CD1c-positive myeloid dendritic cell (primary cell): ENCODE measurements at regions not wholly inside any gene's neighbourhood (a gene's known extent, or its start where the extent isn't known, plus 50 kb on each side); places are given as distances from the start of the nearest gene placed in this dataset.

ENCODE experiments used
- DNase-seq: peaks from one replicate; pipeline ENCODE4 v3.0.0-alpha.2; 2016; ENCODE audit errors: extremely low spot score

DNA sequence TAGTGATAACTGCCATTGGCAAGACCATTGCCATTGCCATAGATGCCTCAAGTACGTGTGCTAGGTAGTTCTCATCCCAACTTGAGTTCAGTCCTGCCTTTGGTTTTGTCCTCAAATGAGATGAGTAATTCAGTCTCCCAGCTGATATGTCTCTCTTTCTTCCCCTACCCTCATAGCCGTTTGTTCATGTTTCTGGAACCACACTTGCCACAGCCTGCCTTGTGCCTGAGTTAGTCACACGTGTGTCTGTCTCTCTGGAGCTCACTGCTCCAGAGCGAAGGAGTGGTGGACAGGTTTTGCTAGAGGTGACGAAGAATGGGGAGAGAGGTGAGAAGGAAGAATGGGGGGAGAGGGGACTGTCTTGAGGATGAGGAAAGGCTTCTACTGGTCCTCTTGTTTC lies 88.0 kb upstream of the IGF1R start:
- DNase-seq: no peak

GRCh38 chr15:98561169-98561941 lies 87.0 kb upstream of the IGF1R start:
- DNase-seq: no peak

DNA sequence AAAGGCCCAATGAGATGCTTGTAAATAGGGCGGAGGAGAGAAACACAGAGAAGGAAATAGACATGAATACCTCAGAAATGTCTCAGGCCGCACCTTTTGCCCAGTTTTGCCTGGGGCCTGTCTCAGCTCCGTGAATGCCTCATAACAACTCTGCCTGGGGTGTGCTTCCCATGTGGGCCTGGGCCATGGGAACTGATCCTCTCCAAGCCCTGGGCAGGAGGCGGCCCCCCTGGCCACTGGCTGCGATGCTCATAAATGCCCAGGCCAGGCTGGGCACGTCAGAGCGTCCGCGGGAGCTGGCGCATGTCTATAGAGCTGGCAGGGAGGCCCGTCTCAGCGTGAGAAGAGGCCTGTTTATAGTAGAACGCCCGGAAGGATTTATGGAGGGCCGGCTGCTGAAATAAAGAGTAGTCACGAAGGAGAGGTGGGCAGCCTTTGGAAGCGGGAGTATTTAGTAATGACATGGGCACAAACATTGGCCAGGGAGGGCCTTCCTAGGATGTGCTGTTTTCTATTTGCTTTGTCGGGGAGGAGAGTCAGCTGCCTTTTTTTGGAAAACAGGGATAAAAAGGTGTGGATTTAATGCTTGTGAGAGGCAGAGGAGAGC lies 85.9 kb upstream of the IGF1R start:
- no peak for DNase-seq

DNA sequence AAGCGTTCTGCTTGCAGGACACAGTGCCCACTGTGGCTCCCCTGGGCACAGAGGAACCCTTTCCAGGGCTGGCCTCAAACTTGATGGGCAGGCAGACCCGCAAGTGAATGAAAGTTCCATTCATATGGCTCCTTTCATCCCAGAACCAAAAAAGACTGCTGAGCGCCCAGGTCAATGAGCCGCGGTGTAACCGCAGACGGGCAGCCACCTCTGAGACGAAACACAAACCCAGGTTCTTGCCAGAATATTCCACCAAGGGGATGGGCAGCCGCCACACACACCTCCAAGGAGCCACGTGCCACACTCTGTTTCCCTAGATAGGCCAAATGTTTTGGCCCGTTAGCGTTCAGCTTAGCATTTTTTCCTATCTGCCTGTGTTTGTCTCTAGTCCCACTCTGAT lies 82.8 kb upstream of the IGF1R start:
- DNase-seq: no peak

GRCh38 chr15:98567951-98568350 lies 80.4 kb upstream of the IGF1R start:
- no peak for DNase-seq

DNA sequence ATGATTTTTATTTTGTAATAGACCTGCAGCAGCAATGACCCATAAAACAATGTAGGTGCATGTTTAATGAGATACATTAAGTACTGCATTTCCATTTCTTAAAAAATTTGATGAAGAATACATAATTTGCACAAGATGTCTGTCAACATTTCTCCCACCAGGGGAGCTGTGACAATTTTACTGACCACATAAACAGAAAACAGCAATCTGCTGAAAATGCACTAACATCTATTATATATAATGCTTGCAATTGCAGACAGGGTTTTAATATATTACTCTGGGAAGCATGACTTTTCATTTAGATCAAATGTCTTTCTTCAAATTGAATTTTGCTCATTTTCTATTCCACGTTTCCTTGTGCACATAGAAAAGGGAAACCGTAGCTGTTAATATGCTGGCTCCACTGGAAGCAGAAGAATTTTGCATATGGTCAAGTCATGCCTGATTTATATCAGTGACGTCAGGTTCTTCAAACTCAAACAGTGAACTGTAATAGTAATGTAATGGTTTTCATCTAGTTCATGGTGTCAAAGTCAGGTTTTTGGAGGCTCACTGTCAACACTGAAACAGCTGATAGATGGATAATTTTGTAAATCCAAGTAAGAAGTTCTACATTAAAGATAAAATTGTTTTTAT lies 79.8 kb upstream of the IGF1R start:
- no peak for DNase-seq

GRCh38 chr15:98570119-98570518 lies 78.2 kb upstream of the IGF1R start:
- DNase-seq: no peak

GRCh38 chr15:98580572-98580971 lies 67.8 kb upstream of the IGF1R start:
- no peak for DNase-seq

DNA sequence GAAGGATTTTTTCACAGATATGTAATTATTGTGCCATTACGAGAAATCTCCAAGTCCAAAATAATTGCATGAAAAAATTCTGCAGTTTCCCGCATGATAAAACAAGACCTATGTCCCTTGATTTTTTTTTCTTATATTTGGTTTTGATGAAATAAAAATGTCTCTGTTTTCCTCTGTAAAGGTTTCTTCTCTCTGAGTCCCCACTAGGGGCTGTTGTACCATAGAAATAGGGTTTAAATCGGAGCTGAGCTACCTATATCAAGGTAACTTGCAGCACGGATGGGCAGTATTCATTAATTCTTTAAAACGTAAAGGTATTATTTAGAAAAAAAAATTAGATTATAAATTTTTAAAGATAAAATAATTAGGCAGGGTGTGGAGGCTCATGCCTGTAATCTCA lies 66.6 kb upstream of the IGF1R start:
- no peak for DNase-seq

GRCh38 chr15:98582900-98583554 lies 65.3 kb upstream of the IGF1R start:
- DNase-seq: no peak

DNA sequence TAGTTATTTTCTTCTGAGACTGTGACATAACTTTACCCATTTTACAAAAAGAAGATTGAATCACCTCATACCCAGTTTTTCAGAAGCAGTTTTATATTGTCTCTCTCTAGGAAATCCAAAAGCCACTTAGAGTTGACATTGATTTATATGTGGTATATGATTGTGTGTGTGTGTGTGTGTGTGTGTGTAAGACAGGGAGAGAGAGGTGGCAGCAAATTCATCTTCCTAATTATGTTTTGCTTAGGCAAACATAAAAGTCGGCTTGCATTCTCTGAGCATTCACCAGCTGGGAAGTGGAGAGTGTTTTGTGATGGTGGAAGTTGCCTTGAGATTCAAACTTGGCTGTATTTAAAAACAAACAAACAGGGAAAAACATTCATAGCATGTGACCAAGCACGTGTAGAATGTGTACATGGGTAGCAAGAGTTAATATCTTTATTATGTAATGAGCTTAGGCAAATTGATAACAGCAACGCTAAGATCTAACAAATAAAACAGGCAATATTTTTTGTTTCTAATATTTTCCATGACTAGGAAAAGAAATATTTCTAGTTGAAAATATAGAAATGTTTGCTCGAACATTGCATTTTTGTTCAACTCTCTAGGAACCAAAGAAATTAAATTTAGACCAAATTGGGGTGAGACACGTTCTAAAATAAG lies 64.4 kb upstream of the IGF1R start:
- DNase-seq: no peak

- DNase-seq: no peak
Observed at GRCh38 chr15:98586066-98586465, 62.3 kb upstream of the IGF1R start.

DNA sequence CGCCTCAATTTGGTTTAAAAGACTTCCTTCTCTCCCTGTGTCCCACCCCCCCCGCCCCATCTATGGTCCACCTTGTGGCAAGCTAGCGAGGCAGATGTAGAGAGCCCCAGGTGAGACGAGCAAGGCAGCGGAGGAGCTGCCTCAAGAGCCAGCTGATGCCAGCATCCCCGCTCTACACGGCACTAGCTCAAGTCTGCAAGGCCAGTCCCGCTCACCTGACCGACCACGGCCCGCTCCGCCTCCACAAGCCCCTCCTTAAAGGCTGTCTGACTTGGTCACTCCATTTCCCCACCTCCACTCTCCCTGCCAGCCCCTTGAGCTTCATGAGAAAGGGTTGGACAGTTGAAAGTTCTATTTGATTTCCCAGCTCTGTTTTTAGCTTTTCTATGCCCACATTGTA lies 56.2 kb upstream of the IGF1R start:
- DNase-seq: no peak

DNA sequence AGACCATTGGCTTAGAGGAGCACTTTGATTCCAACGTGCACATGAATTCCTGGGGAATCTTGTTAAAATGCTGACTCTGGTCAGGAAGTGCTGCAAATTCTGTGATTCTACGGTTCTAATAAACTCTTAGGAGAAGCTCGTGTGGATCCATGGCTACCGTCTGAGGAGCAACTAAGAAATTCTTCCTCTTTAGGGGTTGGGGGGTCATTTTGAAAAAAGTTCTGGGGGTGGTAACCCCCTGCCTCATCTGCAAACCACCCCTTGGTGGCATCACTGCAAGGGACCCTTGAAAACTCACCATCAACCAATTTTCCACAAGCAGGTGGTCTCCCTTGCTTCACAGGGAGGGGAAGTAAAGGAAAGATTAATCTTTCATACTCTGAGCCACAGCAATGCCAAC lies 52.2 kb upstream of the IGF1R start:
- no peak for DNase-seq

DNA sequence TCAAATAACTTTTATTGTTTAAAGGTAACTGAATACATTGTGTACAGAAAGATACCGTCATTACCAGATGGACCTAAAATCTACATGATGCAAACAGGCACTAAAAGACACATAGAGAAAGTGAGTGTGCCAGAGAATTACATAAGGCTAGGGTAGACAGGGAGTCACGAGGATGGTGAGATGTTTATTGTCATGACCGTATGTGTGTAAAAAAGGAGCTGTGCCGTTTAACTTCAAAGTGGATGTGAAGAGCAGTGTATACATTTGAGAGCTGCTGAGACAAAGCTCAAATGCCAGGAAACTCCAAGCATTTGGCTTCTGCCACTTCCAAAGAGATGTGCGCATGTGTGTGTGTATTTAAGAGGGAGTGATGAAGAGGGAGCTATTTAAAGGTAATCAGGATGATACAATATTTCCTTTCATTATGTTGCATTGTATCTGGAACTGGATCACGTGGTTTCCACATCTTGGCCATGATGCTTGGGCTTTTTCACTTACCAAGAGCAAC lies 51.4 kb upstream of the IGF1R start:
- DNase-seq: no peak

- DNase-seq: no peak
Observed at GRCh38 chr15:98597666-98598065, 50.7 kb upstream of the IGF1R start.
